ENCODE measurements at regions not wholly inside any gene's neighbourhood (a gene's known extent, or its start where the extent isn't known, plus 50 kb on each side); places are given as distances from the start of the nearest gene placed in this dataset.

- Histone ChIP-seq H3K27ac (no peak overlapping the region), H3K4me3 (no peak overlapping the region), H3K27me3 (no peaks in the 10 kb centered on the region), H3K4me1 (no peaks in the 10 kb centered on the region), H3K36me3 (no peaks in the 10 kb centered on the region), H3K9me3 (no peaks in the 10 kb centered on the region)
- ATAC-seq (ENCODE audit: low FRiP score in 2 of 2) = no peak
- no peak for TF ChIP-seq EP300 (IDR thresholded peaks at IDR 0.05)
- no peak for TF ChIP-seq POLR2AphosphoS5 (IDR thresholded peaks at IDR 0.05)
- TF ChIP-seq POLR2A (IDR thresholded peaks at IDR 0.05) = no peak
- TF ChIP-seq CTCF (IDR thresholded peaks at IDR 0.05) = no peak
- 86% methylated on average over 8 of the region's 8 CpGs for WGBS, 2 donors
- no peak for DNase-seq
Observed at GRCh38 chr6:145116591-145117178, 618.6 kb downstream of the EPM2A start.

- TF ChIP-seq POLR2A (IDR thresholded peaks at IDR 0.05) (no peak), EP300 (IDR thresholded peaks at IDR 0.05) (no peak), CTCF (IDR thresholded peaks at IDR 0.05) (no peak), POLR2AphosphoS5 (IDR thresholded peaks at IDR 0.05) (no peak)
- Histone ChIP-seq H3K36me3 (no peaks in the 10 kb centered on the region), H3K4me3 (no peak overlapping the region), H3K4me1 (no peaks in the 10 kb centered on the region), H3K27ac (no peak overlapping the region), H3K9me3 (no peaks in the 10 kb centered on the region), H3K27me3 (no peaks in the 10 kb centered on the region)
- ATAC-seq (ENCODE audit: low FRiP score in 2 of 2) (no peak), DNase-seq (no peak)
- 87 to 92% methylated on average over 4 of the region's 4 CpGs for WGBS, 2 donors
Observed at GRCh38 chr6:145118224-145118623, 617.1 kb downstream of the EPM2A start.

- 87 to 90% methylated on average over 4 of the region's 4 CpGs for WGBS, 2 donors
- Histone ChIP-seq H3K9me3 (no peaks in the 10 kb centered on the region), H3K27me3 (no peaks in the 10 kb centered on the region), H3K27ac (no peak overlapping the region), H3K4me3 (no peak overlapping the region), H3K36me3 (no peaks in the 10 kb centered on the region), H3K4me1 (no peaks in the 10 kb centered on the region)
- DNase-seq (no peak), ATAC-seq (ENCODE audit: low FRiP score in 2 of 2) (no peak)
- TF ChIP-seq CTCF (IDR thresholded peaks at IDR 0.05) = no peak
- TF ChIP-seq POLR2A (IDR thresholded peaks at IDR 0.05) = no peak
- no peak for TF ChIP-seq POLR2AphosphoS5 (IDR thresholded peaks at IDR 0.05)
- TF ChIP-seq EP300 (IDR thresholded peaks at IDR 0.05) = no peak
Observed at GRCh38 chr6:145119081-145119480, 616.2 kb downstream of the EPM2A start.

GRCh38 chr6:145132709-145133108, 602.6 kb downstream of the EPM2A start:
- no peak for ATAC-seq (ENCODE audit: low FRiP score in 2 of 2)
- no peak for TF ChIP-seq CTCF (IDR thresholded peaks at IDR 0.05)
- no peak for TF ChIP-seq EP300 (IDR thresholded peaks at IDR 0.05)
- TF ChIP-seq POLR2A (IDR thresholded peaks at IDR 0.05) = no peak
- TF ChIP-seq POLR2AphosphoS5 (IDR thresholded peaks at IDR 0.05) = no peak
- Histone ChIP-seq H3K9me3 (no peaks in the 10 kb centered on the region), H3K4me3 (no peak overlapping the region), H3K4me1 (no peaks in the 10 kb centered on the region), H3K36me3 (no peaks in the 10 kb centered on the region), H3K27ac (no peak overlapping the region), H3K27me3 (no peaks in the 10 kb centered on the region)
- 91 to 95% methylated on average over 2 of the region's 2 CpGs for WGBS, 2 donors
- no peak for DNase-seq

GRCh38 chr6:145135702-145136101, 599.6 kb downstream of the EPM2A start:
- Histone ChIP-seq H3K27me3 (no peaks in the 10 kb centered on the region), H3K4me3 (no peak overlapping the region), H3K4me1 (no peaks in the 10 kb centered on the region), H3K36me3 (no peaks in the 10 kb centered on the region), H3K9me3 (no peaks in the 10 kb centered on the region), H3K27ac (no peak overlapping the region)
- TF ChIP-seq CTCF (IDR thresholded peaks at IDR 0.05) = no peak
- no peak for TF ChIP-seq EP300 (IDR thresholded peaks at IDR 0.05)
- TF ChIP-seq POLR2AphosphoS5 (IDR thresholded peaks at IDR 0.05) = no peak
- TF ChIP-seq POLR2A (IDR thresholded peaks at IDR 0.05) = no peak
- 85 to 93% methylated on average over 6 of the region's 6 CpGs for WGBS, 2 donors
- ATAC-seq (ENCODE audit: low FRiP score in 2 of 2) (no peak), DNase-seq (no peak)

Data from upper lobe of left lung (tissue), 6 donors.